ENCODE measurements at regions not wholly inside any gene's neighbourhood (a gene's known extent, or its start where the extent isn't known, plus 50 kb on each side); places are given as distances from the start of the nearest gene placed in this dataset.

- TF ChIP-seq CTCF (IDR thresholded peaks at IDR 0.05; ENCODE audit: low read depth, low read length, missing input control) (no peak), ZBTB33 (IDR thresholded peaks at IDR 0.05) (no peak), REST (IDR thresholded peaks at IDR 0.05) (no peak), SP1 (IDR thresholded peaks at IDR 0.05) (no peak), MAX (IDR thresholded peaks at IDR 0.05) (no peak), RAD21 (IDR thresholded peaks at IDR 0.05) (no peak), TAF1 (conservative IDR thresholded peaks at IDR 0.05) (no peak), GABPA (IDR thresholded peaks at IDR 0.05 in 1 of 2, conservative IDR thresholded peaks at IDR 0.05 in 1 of 2) (no peak), RXRA (IDR thresholded peaks at IDR 0.05) (no peak), YY1 (IDR thresholded peaks at IDR 0.05) (no peak)
Observed at GRCh38 chr2:118431997-118432396, 343.7 kb downstream of the INSIG2 start.

Data from liver (tissue), 3 donors.